GM18909 (cell line): ENCODE measurements at regions not wholly inside any gene's neighbourhood (a gene's known extent, or its start where the extent isn't known, plus 50 kb on each side); places are given as distances from the start of the nearest gene placed in this dataset.

Experiments used
- ATAC-seq: cut with Tn5 transposase; IDR thresholded peaks from one replicate; pipeline ENCODE4 v1.9.1; 2021; ENCODE audit warnings: mild to moderate bottlenecking; ENCODE audit not compliant: unreplicated experiment, poor library complexity

DNA sequence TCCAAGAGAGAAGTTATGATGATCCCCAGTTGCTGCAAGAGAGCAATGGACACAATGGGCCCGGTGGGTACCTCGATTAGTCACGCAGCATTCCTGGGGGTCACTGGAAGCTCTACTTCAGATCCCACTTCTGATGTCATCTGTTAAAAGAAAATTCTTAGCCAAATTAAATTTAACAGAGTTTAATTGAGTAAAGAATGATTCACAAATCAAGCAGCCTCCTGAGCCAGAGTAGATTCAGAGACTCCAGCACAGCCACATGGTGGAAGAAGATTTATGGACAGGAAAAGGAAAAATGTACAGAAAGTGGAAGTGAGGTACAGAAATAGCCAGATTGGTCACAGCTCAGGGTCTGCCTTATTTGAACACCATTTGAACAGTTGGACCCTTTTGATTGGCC lies 107.5 kb downstream of the SPTSSA start:
- ATAC-seq, result no peak

- no peak for ATAC-seq
These were observed 111.1 kb downstream of the SPTSSA start for GRCh38 chr14:34350903-34351302.

DNA sequence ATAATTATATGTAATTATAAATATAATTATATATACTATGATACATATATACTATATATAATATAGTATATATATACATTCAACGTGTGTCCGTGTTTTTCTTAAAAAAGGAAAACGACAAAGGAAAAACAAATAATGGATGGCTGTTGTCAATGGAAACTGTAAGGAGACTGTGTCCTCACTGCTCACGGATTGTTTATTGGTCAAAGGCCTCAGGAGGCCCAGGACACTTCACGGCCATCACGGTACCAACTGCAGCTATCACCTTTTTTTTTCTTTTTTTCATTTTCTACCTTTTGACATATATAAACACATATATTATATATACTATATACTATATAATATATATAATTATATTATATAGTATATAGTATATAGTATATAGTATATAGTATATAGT lies 113.4 kb downstream of the SPTSSA start:
- no peak for ATAC-seq

DNA sequence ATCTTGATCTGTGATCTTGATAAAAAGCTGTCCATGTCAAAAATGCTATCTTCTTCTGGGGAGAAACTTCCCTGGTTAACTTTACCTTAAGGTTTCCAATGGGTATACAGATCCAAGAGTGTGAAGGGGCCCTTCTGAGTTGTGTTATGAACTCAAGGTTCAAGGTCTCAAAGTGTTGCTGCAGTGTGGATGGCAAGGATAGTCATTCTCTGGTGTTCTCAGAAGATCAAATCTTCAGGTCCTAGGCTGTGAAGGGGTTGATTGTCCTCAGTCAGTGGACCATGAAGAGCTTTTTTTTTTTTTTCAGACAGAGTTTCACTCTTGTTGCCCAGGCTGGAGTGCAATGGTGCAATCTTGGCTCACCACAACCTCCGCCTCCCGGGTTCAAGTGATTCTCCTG lies 114.4 kb downstream of the SPTSSA start:
- peak; percentile 94 for ATAC-seq

DNA sequence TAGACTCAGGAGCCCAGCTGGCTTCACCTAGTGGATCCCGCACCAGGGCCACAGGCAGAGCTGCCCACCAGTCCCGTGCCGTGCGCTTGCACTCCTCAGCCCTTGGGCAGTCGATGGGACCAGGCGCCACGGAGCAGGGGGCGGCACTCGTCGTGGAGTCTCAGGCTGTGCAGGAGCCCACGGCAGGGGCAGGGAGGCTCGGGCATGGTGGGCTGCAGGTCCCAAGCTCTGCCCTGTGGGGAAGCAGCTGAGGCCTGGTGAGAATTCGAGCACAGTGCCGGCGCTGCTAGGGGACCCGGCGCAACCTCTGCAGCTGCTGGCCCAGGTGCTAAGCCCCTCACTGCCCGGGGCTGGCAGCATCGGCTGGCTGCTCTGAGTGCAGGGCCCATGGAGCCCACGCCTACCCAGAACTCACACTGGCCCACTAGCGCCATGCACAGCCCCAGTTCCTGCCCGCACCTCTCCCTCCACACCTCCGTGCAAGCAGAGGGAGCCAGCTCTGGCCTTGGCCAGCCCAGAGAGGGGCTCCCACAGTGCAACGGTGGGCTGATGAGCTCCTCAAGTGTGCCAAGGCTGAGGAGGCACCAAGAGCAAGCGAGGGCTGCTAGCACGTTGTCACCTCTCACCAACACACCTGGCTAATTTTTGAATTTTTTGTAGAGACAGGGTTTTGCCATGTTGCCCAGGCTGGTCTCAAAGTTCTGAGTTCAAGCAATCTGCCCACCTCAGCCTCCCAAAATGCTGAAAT lies 116.1 kb downstream of the SPTSSA start:
- ATAC-seq, result no peak

- ATAC-seq, result no peak
These were observed 117.7 kb downstream of the SPTSSA start for GRCh38 chr14:34344318-34344717.

DNA sequence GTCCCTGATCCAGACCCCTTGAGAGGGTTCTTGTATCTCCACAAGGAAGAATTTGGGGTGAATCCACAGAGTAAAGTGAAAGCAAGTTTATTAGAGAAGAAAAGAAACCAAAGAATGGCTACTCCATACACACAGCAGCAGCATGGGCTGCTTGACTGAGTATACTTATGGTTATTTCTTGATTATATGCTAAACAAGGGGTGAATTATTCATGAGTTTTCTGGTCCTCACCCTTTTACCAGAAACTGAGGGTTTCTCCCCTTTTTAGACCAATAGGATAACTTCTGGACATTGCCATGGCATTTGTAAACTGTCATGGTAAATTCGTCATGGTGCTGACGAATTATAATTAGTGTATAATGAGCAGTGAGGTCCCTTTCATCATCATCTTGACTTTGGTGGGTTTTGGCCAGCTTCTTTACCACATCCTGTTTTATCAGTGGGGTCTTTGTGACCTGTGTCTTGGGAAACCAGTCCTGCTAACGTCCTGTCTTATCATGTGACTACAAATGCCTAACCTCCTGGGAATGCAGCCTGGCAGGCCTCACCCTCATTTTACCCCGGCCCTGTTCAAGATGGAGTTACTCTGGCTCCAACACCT lies 121.9 kb downstream of the SPTSSA start:
- no peak for ATAC-seq

GRCh38 chr14:34338056-34338455 lies 124.0 kb downstream of the SPTSSA start:
- ATAC-seq, result no peak

DNA sequence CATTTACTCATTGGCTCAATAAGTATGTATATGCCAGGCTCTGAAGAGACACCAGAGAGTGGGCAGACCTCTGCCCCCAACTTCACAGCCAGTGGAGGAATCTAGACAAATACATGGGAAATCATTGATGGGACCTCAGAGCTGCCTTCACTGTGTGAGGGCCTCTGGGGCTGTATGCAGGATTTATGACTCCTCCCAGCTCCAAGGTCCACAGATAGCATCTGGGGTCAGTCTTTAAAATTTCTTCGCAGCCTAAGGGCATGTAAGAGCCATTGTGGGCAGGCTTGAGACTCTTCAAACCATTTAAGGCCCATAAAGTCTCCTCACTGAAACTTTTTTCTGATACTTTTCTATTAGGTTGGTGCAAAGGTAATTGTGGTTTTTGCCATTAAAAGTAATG lies 125.5 kb downstream of the SPTSSA start:
- no peak for ATAC-seq

DNA sequence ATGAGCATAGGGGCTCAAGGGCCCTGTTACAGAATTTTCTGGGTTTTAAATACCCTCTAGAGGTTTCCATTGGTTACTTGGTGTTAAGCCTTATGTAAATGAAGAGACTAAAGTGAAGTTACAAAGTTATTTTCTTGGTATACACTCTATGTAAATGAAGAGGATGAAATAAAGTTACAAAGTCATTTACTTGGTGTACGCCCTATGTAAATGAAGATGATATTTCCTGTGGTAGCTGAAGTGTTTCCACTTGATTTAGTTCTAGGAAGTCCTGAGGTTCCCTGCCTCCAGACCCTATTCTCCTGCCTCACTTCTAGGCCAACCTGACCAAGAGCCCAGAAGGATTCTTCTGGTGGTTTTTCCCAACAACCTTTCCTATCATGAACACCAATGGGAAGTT lies 126.1 kb downstream of the SPTSSA start:
- no peak for ATAC-seq

DNA sequence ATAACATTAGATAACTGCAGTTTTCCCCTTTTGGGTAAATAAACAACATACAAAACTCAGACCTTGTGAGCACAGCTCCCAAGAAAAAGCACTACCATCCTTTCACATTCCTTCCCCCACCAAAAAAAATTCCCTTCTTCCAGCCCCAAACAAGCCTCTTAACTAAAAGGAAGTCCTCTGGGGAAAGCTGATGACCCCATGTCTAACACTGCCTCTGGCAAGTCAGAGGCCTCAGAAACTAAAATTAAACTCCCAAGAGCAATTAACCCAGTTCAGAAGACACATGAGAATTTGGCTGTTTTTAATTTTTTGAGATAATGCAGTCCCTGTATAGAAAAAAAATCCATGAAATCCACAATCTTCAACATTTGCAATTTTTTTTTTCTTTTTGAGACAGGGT lies 127.7 kb downstream of the SPTSSA start:
- no peak for ATAC-seq

DNA sequence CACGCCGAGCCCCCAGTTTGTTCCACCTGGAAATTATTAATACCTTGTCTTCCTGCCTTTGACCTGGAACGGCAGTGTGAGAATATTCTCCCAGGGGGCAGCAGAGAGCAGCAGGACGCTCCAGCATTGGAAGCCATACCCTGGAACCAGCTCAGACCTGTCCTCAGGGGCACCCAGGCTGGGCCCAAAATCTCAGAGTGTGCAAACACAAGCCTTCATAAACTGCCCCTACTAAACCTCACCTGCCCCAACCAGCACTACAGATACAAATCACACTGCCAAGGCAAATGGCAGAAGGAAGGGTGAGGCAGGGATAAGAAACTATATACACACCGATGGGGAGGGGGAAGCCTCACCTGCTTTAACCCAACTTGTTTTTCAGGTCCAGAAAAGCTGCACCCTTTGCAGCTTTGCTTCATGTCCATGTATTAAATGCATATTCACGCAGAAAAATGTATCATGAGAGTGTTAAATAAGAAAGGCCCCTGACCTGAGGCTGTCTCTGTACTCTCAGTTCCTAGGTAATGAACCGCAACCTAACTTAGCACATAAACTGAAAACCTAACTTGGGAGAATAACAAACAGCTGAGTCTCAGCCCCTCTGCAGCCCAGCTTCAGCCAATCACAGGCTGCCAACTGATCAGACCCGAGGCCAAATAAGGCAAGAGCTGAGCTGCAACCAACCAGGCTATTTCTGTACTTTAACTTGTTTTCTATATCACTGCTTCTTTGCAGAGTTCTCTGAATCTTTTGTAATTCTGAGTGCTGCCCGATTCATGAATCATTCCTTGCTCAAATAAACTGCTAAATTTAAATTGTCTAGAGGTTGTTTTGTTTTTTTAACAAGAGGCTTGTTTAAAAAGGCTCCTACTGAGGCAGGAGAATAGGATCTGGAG lies 130.1 kb downstream of the SPTSSA start:
- ATAC-seq, result peak; percentile 93

GRCh38 chr14:34330846-34331245 lies 131.2 kb downstream of the SPTSSA start:
- no peak for ATAC-seq

GRCh38 chr14:34329301-34329700 lies 132.7 kb downstream of the SPTSSA start:
- ATAC-seq, result no peak

DNA sequence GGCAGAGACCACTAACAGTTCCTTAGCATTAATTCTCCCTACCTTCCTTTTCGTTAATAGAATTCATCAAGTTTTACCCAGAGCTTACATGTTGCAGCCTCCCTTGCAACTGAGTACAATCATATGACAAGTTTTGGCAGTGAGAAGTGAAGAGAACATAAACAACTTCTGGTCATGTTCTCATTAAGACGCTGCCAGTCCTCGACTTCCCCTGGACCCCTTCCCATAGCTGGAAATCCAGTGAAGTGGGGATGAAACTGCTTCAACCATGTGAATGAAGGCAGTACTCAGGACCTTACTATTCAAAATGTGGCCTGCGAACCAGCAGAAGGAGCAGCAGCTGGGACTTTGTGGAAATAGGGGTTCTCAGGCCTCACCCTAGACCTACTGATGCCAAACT lies 133.9 kb downstream of the SPTSSA start:
- no peak for ATAC-seq

DNA sequence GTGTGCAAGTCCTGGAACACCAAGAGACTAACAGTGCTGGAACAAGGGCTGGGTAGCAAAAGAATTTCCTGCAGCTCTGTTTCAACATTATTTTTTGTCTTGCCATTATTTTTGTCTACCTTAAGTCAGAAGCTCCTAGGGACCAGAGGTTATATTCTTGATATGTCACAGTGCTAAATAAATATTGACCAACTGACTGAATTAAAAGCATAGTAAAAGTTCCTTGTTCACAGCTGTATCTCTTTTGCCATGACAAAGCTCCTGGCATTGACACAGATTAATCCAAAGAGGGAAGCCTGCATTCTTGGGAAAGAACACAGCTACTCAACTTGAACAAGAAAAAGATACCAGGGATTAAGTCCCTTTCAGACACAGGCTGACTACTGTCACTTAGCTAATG lies 136.5 kb downstream of the SPTSSA start:
- ATAC-seq, result no peak

DNA sequence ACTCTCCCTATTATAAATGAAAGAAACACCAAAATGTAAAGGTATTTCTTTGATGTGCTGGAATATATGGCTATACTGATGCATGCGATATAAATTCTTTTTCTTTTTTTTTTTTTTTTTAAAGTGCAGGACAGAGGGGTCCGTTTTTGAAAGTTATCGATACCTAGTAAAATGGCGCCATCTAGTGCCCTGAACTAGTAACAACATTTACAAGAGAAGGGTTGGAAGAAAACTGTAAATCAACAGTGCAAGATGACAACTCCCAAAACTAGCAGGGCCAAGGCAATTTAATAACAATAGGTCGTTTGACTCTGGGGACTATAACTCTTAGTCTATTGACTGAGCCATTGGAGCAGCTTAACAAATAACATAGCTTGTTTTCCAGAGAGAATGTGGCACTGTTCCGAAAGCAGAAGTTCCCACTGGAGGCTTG lies 137.7 kb downstream of the SPTSSA start:
- no peak for ATAC-seq

DNA sequence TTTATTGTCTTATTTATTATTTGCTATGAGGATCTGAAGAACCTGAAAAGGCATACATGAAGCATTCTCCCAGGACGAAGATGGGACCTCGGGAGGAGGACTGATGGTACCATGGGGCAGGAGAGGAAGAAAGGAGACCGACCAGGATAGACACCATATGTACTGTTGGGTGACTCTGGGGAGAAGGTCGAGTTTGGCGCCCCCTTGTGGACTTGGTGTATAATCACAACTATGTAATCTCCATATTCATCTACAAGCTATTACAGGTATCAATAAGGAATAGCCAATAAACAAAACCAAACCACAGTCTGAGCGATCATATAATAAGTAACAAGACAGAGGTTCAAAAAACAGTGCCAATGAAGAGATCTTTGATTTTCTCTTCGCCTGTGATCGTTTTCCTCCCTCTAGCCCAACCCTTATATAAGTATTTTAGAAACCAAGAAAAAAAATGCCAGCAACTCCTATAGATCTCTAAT lies 139.1 kb downstream of the SPTSSA start:
- ATAC-seq, result peak; percentile 82

DNA sequence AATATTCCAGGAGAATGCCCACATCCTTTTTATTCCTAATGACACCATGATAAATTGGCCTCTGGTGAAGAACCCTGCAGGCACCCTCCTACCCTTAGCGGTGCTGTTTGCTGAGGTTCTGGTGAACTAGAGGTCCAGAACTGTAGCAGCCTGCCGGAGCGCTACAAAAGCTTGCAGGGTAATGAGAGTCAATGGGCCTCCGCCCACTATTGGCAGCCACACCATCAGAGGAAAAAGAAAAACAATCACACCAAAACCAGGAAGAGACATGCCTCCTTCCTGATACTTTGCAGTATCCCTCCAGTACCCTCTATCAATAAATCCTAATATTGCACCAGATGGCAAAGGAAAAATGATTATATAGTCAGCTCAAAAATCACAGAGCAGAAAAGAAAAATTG lies 142.9 kb downstream of the SPTSSA start:
- no peak for ATAC-seq

DNA sequence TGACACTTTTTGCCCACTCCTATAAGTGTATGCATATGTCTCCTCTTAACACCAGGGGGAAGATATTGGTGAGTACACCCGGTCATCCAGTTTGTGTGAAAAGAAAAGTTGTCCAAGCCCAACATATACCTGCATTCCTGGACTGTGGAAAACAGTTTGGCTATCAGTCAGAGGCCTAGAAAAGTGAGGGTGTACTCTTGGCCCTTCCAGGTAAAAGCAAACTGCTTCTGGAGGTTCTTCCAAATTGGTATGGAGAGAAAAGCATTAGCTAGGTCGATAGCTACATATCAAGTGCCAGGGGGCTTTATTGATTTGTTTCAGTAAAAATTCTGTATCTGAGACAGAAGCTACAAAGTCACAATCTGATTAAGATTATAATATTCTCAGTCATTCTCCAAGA lies 144.0 kb downstream of the SPTSSA start:
- no peak for ATAC-seq

- ATAC-seq, result no peak
These were observed 151.3 kb downstream of the SPTSSA start for GRCh38 chr14:34310724-34311123.
